GM23248 (cell line): ENCODE measurements at regions not wholly inside any gene's neighbourhood (a gene's known extent, or its start where the extent isn't known, plus 50 kb on each side); places are given as distances from the start of the nearest gene placed in this dataset.

Experiments
- DNase-seq: peaks from one replicate; pipeline ENCODE4 v3.0.0-alpha.2; 2015
- H2AFZ ChIP-seq: fragments of 200-600 bp; sonication (generic); 2 replicates; pipeline ENCODE4 v1.6.1; 2016; ENCODE audit warnings: antibody characterized with exemption
- H3F3A ChIP-seq: fragments of 200-600 bp; sonication (generic); 2 replicates; pipeline ENCODE4 v1.6.1; 2016; ENCODE audit warnings: mild to moderate bottlenecking, antibody characterized with exemption, mixed run types; ENCODE audit not compliant: insufficient read depth
- H3K27ac ChIP-seq: fragments of 200-600 bp; sonication (generic); 2 replicates; pipeline ENCODE4 v1.5.1; 2016; ENCODE audit warnings: mild to moderate bottlenecking
- H3K27me3 ChIP-seq: fragments of 200-600 bp; sonication (generic); replicated peaks from 2 replicates; pipeline ENCODE4 v1.6.1; 2016; ENCODE audit warnings: mild to moderate bottlenecking; ENCODE audit not compliant: insufficient read depth
- H3K36me3 ChIP-seq: fragments of 200-600 bp; sonication (generic); 2 replicates; pipeline ENCODE4 v1.6.1; 2016; ENCODE audit warnings: low read depth, mild to moderate bottlenecking
- H3K4me1 ChIP-seq: fragments of 200-600 bp; sonication (generic); 2 replicates; pipeline ENCODE4 v1.6.1; 2016; ENCODE audit warnings: mild to moderate bottlenecking; ENCODE audit not compliant: insufficient read depth
- H3K4me2 ChIP-seq: fragments of 200-600 bp; sonication (generic); one replicate; pipeline ENCODE4 v1.6.1; 2016; ENCODE audit warnings: mild to moderate bottlenecking; ENCODE audit not compliant: unreplicated experiment
- H3K4me3 ChIP-seq: fragments of 200-600 bp; sonication (generic); 2 replicates; pipeline ENCODE4 v1.5.1; 2016; ENCODE audit warnings: mild to moderate bottlenecking
- H3K79me2 ChIP-seq: fragments of 200-600 bp; sonication (generic); 2 replicates; pipeline ENCODE4 v1.6.1; 2016; ENCODE audit warnings: mild to moderate bottlenecking; ENCODE audit not compliant: insufficient read depth
- H3K9ac ChIP-seq: fragments of 200-600 bp; sonication (generic); 2 replicates; pipeline ENCODE4 v1.6.1; 2016; ENCODE audit warnings: mild to moderate bottlenecking
- H3K9me2 ChIP-seq: fragments of 200-600 bp; sonication (generic); 2 replicates; pipeline ENCODE4 v1.6.1; 2016; ENCODE audit warnings: mixed run types, mild to moderate bottlenecking, moderate library complexity; ENCODE audit not compliant: insufficient read depth
- H3K9me3 ChIP-seq: fragments of 200-600 bp; sonication (generic); one replicate; pipeline ENCODE4 v1.6.1; 2017; ENCODE audit warnings: low read depth
- H4K20me1 ChIP-seq: fragments of 200-600 bp; sonication (generic); 2 replicates; pipeline ENCODE4 v1.6.0; 2016; ENCODE audit not compliant: insufficient read depth
- EZH2 ChIP-seq: fragments of 200-600 bp; sonication (generic); IDR thresholded peaks from 2 replicates; pipeline ENCODE4 v1.6.1; 2018; ENCODE audit warnings: antibody characterized with exemption, mild to moderate bottlenecking; ENCODE audit not compliant: insufficient read depth, poor library complexity, severe bottlenecking
- EZH2phosphoT487 ChIP-seq: fragments of 200-600 bp; sonication (generic); IDR thresholded peaks from 2 replicates; pipeline ENCODE4 v1.6.1; 2018; ENCODE audit warnings: antibody characterized with exemption, moderate library complexity, mild to moderate bottlenecking, low read depth; ENCODE audit not compliant: insufficient read depth
- WGBS, 2 experiments: methylation state at CpG; one replicate each; pipeline ENCODE4 v1.1.6; 2015 to 2017; ENCODE audit warnings: low lambda C conversion rate in 2 of 2, low coverage in 1 of 2; ENCODE audit errors: missing lambda C conversion rate in 2 of 2; 5-methylcytosine and 5-hydroxymethylcytosine counted together
- in situ Hi-C: fragments of 300-500 bp; cut with MboI; formaldehyde crosslinking; loops from 2 replicates; pipeline ENCODE4 v1.15.0; 2020

- Histone ChIP-seq H3K36me3 (no peaks in the 10 kb centered on the region), H2AFZ (no peak overlapping the region), H3K4me3 (no peak overlapping the region), H3K27ac (no peak overlapping the region), H4K20me1 (no peaks in the 10 kb centered on the region), H3K27me3 (peaks cover 13% of the 10 kb centered on the region), H3F3A (no peaks in the 10 kb centered on the region), H3K9me2 (no peaks in the 10 kb centered on the region), H3K9ac (no peak overlapping the region), H3K9me3 (no peaks in the 10 kb centered on the region), H3K4me1 (peaks cover 7% of the 10 kb centered on the region; the same call in 1 of the 2 replicates), H3K79me2 (no peaks in the 10 kb centered on the region), H3K4me2 (no peak overlapping the region)
- WGBS, 2 experiments, result 18 to 24% methylated on average over 8 of the region's 8 CpGs
- peak; percentile 2 for DNase-seq
- in situ Hi-C loops, result no loop called here
- TF ChIP-seq EZH2 (no peak), EZH2phosphoT487 (no peak)
Measured at GRCh38 chr5:79873187-79873586, 117.9 kb downstream of the MTX3 start.

GRCh38 chr5:79872291-79872690, 118.8 kb downstream of the MTX3 start:
- Histone ChIP-seq H3K79me2 (no peaks in the 10 kb centered on the region), H4K20me1 (no peaks in the 10 kb centered on the region), H3F3A (no peaks in the 10 kb centered on the region), H3K27ac (no peak overlapping the region), H3K4me2 (no peak overlapping the region), H3K4me3 (no peak overlapping the region), H2AFZ (no peak overlapping the region), H3K27me3 (peaks cover 13% of the 10 kb centered on the region), H3K9me2 (no peaks in the 10 kb centered on the region), H3K36me3 (no peaks in the 10 kb centered on the region), H3K4me1 (peaks cover 7% of the 10 kb centered on the region; the same call in 1 of the 2 replicates), H3K9me3 (no peaks in the 10 kb centered on the region), H3K9ac (no peak overlapping the region)
- no peak for DNase-seq
- TF ChIP-seq EZH2phosphoT487 (no peak), EZH2 (no peak)
- in situ Hi-C loops, result no loop called here
- WGBS, 2 experiments, result 70 to 71% methylated on average over 3 of the region's 3 CpGs

GRCh38 chr5:79871364-79872120, 119.5 kb downstream of the MTX3 start:
- DNase-seq, result no peak
- H4K20me1 ChIP-seq, result no peaks in the 10 kb centered on the region
- H3F3A ChIP-seq, result no peaks in the 10 kb centered on the region
- no peak overlapping the region for H3K27ac ChIP-seq
- no peaks in the 10 kb centered on the region for H3K36me3 ChIP-seq
- no peak overlapping the region for H3K4me2 ChIP-seq
- TF ChIP-seq EZH2 (no peak), EZH2phosphoT487 (no peak)
- H3K27me3 ChIP-seq, result peaks cover 13% of the 10 kb centered on the region
- in situ Hi-C loops, result no loop called here
- H3K4me1 ChIP-seq, result peaks cover 6% of the 10 kb centered on the region; the same call in 1 of the 2 replicates
- H3K9me2 ChIP-seq, result no peaks in the 10 kb centered on the region
- H3K9ac ChIP-seq, result no peak overlapping the region
- no peaks in the 10 kb centered on the region for H3K79me2 ChIP-seq
- H3K4me3 ChIP-seq, result no peak overlapping the region
- no peaks in the 10 kb centered on the region for H3K9me3 ChIP-seq
- 71 to 79% methylated on average over 8 of the region's 8 CpGs for WGBS, 2 experiments
- no peak overlapping the region for H2AFZ ChIP-seq

- H3K36me3 ChIP-seq, result no peaks in the 10 kb centered on the region
- H3K9me2 ChIP-seq, result no peaks in the 10 kb centered on the region
- no peaks in the 10 kb centered on the region for H3F3A ChIP-seq
- TF ChIP-seq EZH2 (no peak), EZH2phosphoT487 (no peak)
- DNase-seq, result no peak
- H3K4me3 ChIP-seq, result no peak overlapping the region
- H2AFZ ChIP-seq, result no peak overlapping the region
- no peak overlapping the region for H3K27ac ChIP-seq
- no peak overlapping the region for H3K4me2 ChIP-seq
- no peaks in the 10 kb centered on the region for H4K20me1 ChIP-seq
- 35 to 46% methylated on average over 5 of the region's 5 CpGs for WGBS, 2 experiments
- no peaks in the 10 kb centered on the region for H3K4me1 ChIP-seq
- no peaks in the 10 kb centered on the region for H3K79me2 ChIP-seq
- no peaks in the 10 kb centered on the region for H3K9me3 ChIP-seq
- in situ Hi-C loops, result no loop called here
- peaks cover 13% of the 10 kb centered on the region for H3K27me3 ChIP-seq
- H3K9ac ChIP-seq, result no peak overlapping the region
Measured at GRCh38 chr5:79868163-79868670, 122.8 kb downstream of the MTX3 start.
